ENCODE measurements at regions not wholly inside any gene's neighbourhood (a gene's known extent, or its start where the extent isn't known, plus 50 kb on each side); places are given as distances from the start of the nearest gene placed in this dataset.

GRCh38 chr2:133886735-133887675 lies 318.7 kb upstream of the NCKAP5 start:
- TF ChIP-seq CTCF (IDR thresholded peaks at IDR 0.05) (peak; percentile 41 to 72 (median 58)), POLR2A (IDR thresholded peaks at IDR 0.05) (no peak)
